HepG2 (cell line): ENCODE measurements at regions not wholly inside any gene's neighbourhood (a gene's known extent, or its start where the extent isn't known, plus 50 kb on each side); places are given as distances from the start of the nearest gene placed in this dataset.

Source experiments
- ATAC-seq: fragments of 200-7000 bp; cut with Tn5 transposase; 3 replicates; pipeline ENCODE4 v1.9.1; 2020; ENCODE audit warnings: mild to moderate bottlenecking, moderate library complexity
- BruUV-seq: library from RNA; stranded (reverse); fragments of 400-500 nt; replicated peaks from 2 replicates; lab custom pipeline; 2021; lab: Mats Ljungman, UMichigan
- CTCF ChIA-PET: fragments of 300-600 bp; formaldehyde crosslinking; extraction: SDS; loops from one replicate; lab custom pipeline; 2021; ENCODE audit warnings: low total read pairs, inconsistent platforms, low intra/inter-chr PET ratio; lab: Yijun Ruan, JAX
- POLR2A ChIA-PET: fragments of 350-600 bp; sonication (Branson Sonifier 250); formaldehyde crosslinking; loops from one replicate; lab custom pipeline; 2020; ENCODE audit warnings: antibody characterized with exemption, inconsistent platforms; lab: Yijun Ruan, JAX
- DNase-seq: peaks from one replicate; pipeline ENCODE4 v3.0.0-alpha.2; 2015; ENCODE audit warnings: low spot score
- FAIRE-seq: peaks from 3 replicates; lab custom pipeline; 2011; peaks lifted over from hg19 to GRCh38; lab: Jason Lieb, UNC
- H2AFZ ChIP-seq: one replicate; pipeline ENCODE4 v1.6.1; 2011; ENCODE audit warnings: low read length, inconsistent platforms
- H3K27ac ChIP-seq: fragments of 300-600 bp; 3 replicates; pipeline ENCODE4 v1.8.0; 2011; ENCODE audit warnings: mixed run types, mild to moderate bottlenecking, mixed read lengths, low read length, inconsistent platforms; ENCODE audit not compliant: insufficient read depth; ENCODE audit errors: extremely low read length
- H3K27me3 ChIP-seq, 2 experiments: fragments of 200-600 bp in 1 of 2; 2 replicates in 1 of 2; 3 replicates in 1 of 2; pipeline versions ENCODE4 v1.6.0 to v1.8.0; 2011; ENCODE audit warnings: low read length in 2 of 2, mild to moderate bottlenecking in 2 of 2, moderate library complexity in 2 of 2, inconsistent platforms in 1 of 2; ENCODE audit not compliant: insufficient read depth in 2 of 2, control insufficient read depth in 1 of 2
- H3K36me3 ChIP-seq, 2 experiments: fragments of 200-600 bp in 1 of 2; replicated peaks in 1 of 2; 2 replicates in 1 of 2; 3 replicates in 1 of 2; pipeline versions ENCODE4 v1.5.1 to v1.8.0; 2011; ENCODE audit warnings: low read length in 2 of 2, inconsistent platforms in 1 of 2; ENCODE audit not compliant: insufficient read depth in 2 of 2, control insufficient read depth in 1 of 2
- H3K4me1 ChIP-seq: 2 replicates; pipeline ENCODE4 v1.5.1; 2012; ENCODE audit warnings: low read length, inconsistent platforms; ENCODE audit not compliant: insufficient read depth
- H3K4me2 ChIP-seq: 2 replicates; pipeline ENCODE4 v1.6.0; 2011; ENCODE audit warnings: low read depth, low read length, inconsistent platforms
- H3K4me3 ChIP-seq, 3 experiments: fragments of 200-600 bp in 1 of 3; sonication (generic), shearing (Covaris generic) in 1 of 3; replicated peaks in 1 of 3; 2 replicates each; pipeline ENCODE4 v1.5.1; 2011 to 2016; ENCODE audit warnings: low read length in 3 of 3, inconsistent platforms in 2 of 3, low read depth in 2 of 3, mild to moderate bottlenecking in 2 of 3, control low read depth in 1 of 3, mixed read lengths in 1 of 3; ENCODE audit not compliant: insufficient read depth in 1 of 3
- H3K79me2 ChIP-seq: one replicate; pipeline ENCODE4 v1.6.1; 2011; ENCODE audit warnings: low read length, inconsistent platforms; ENCODE audit not compliant: insufficient read depth
- H3K9ac ChIP-seq: 2 replicates; pipeline ENCODE4 v1.6.0; 2011; ENCODE audit warnings: mild to moderate bottlenecking, low read depth, low read length, inconsistent platforms; ENCODE audit not compliant: insufficient read depth
- H3K9me3 ChIP-seq: 2 replicates; pipeline ENCODE4 v1.5.1; 2012; ENCODE audit warnings: mild to moderate bottlenecking, low read length
- H4K20me1 ChIP-seq: 2 replicates; pipeline ENCODE4 v1.6.0; 2011; ENCODE audit warnings: inconsistent platforms, mild to moderate bottlenecking, low read length, moderate library complexity; ENCODE audit not compliant: insufficient read depth
- CERS6 ChIP-seq: sonication (generic); formaldehyde crosslinking; IDR thresholded peaks from 2 replicates; pipeline ENCODE4 v1.5.0; 2020; ENCODE audit warnings: missing genetic modification reagents
- HNRNPL ChIP-seq: fragments of 200-400 bp; formaldehyde crosslinking; IDR thresholded peaks from 2 replicates; pipeline ENCODE4 v1.6.1; 2017; ENCODE audit warnings: mild to moderate bottlenecking, low read depth, low read length
- HOXA9 ChIP-seq: sonication (generic); formaldehyde crosslinking; IDR thresholded peaks from 2 replicates; pipeline ENCODE4 v1.8.1; 2022; ENCODE audit warnings: missing genetic modification reagents, mild to moderate bottlenecking, moderate library complexity, borderline replicate concordance
- MATR3 ChIP-seq: sonication (generic); formaldehyde crosslinking; IDR thresholded peaks from 2 replicates; pipeline ENCODE4 v1.4.0; 2020; ENCODE audit warnings: missing genetic modification reagents
- MYNN ChIP-seq: sonication (generic); formaldehyde crosslinking; IDR thresholded peaks from 2 replicates; pipeline ENCODE4 v1.4.0; 2020; ENCODE audit warnings: mild to moderate bottlenecking, low read depth, missing genetic modification reagents
- NR2F2 ChIP-seq: IDR thresholded peaks from 2 replicates; pipeline ENCODE4 v1.6.1; 2012; ENCODE audit warnings: low read depth, inconsistent platforms, borderline replicate concordance
- RORA ChIP-seq: sonication (generic); formaldehyde crosslinking; IDR thresholded peaks from 2 replicates; pipeline ENCODE4 v1.5.0; 2020; ENCODE audit warnings: mild to moderate bottlenecking, missing genetic modification reagents, moderate library complexity
- ZEB1 ChIP-seq: IDR thresholded peaks from 2 replicates; pipeline ENCODE4 v1.6.1; 2012; ENCODE audit warnings: mild to moderate bottlenecking, low read depth, inconsistent platforms; ENCODE audit not compliant: insufficient replicate concordance
- ZFP90 ChIP-seq: sonication (generic); formaldehyde crosslinking; IDR thresholded peaks from 2 replicates; pipeline ENCODE4 v1.8.0; 2022; ENCODE audit warnings: missing genetic modification reagents, mild to moderate bottlenecking, inconsistent platforms, borderline replicate concordance
- ZFYVE20 ChIP-seq: sonication (generic); formaldehyde crosslinking; IDR thresholded peaks from 2 replicates; pipeline ENCODE4 v1.8.0; 2023; ENCODE audit warnings: low read depth, mild to moderate bottlenecking, moderate library complexity, missing genetic modification reagents, borderline replicate concordance
- ZHX2 ChIP-seq, 2 experiments: sonication (generic) in 1 of 2; formaldehyde crosslinking in 1 of 2; IDR thresholded peaks; 2 replicates each; pipeline versions ENCODE4 v1.6.1 to v1.9.0; 2014 to 2022; ENCODE audit warnings: antibody characterized with exemption in 1 of 2, borderline replicate concordance in 1 of 2, inconsistent platforms in 1 of 2, low read depth in 1 of 2, missing genetic modification reagents in 1 of 2
- ZNF737 ChIP-seq: sonication (generic); formaldehyde crosslinking; IDR thresholded peaks from 2 replicates; pipeline ENCODE4 v1.5.0; 2020; ENCODE audit warnings: missing genetic modification reagents, mild to moderate bottlenecking, borderline replicate concordance
- ZNF780A ChIP-seq: sonication (generic); formaldehyde crosslinking; IDR thresholded peaks from 2 replicates; pipeline ENCODE4 v1.8.0; 2022; ENCODE audit warnings: mild to moderate bottlenecking, missing genetic modification reagents, moderate library complexity
- WGBS: methylation state at CpG from one replicate; pipeline ENCODE4 v1.1.6; 2017; ENCODE audit warnings: low lambda C conversion rate; 5-methylcytosine and 5-hydroxymethylcytosine counted together
- in situ Hi-C: cut with HindIII; loops from 2 replicates; pipeline ENCODE4 v1.10.0; 2017; ENCODE audit warnings: low pct_unique_long_range_greater_than_20kb; ENCODE audit not compliant: extremely low pct_ligation_motif_present
- intact Hi-C: fragments of 100-400 bp; cut with micrococcal nuclease; formaldehyde crosslinking; loops from one replicate; pipeline ENCODE4 v1.10.0; 2022; ENCODE audit not compliant: unreplicated experiment

GRCh38 chr12:127957001-127957660 lies 309.8 kb upstream of the TMEM132C start:
- 50% methylated on average over 5 of the region's 5 CpGs for WGBS
- Histone ChIP-seq H3K9ac (no peak overlapping the region), H3K36me3 (no peaks in the 10 kb centered on the region), H3K79me2 (no peaks in the 10 kb centered on the region), H3K4me3 (no peak overlapping the region), H3K4me2 (no peak overlapping the region), H2AFZ (no peak overlapping the region), H3K9me3 (peaks cover 10% of the 10 kb centered on the region), H4K20me1 (no peaks in the 10 kb centered on the region), H3K4me1 (no peaks in the 10 kb centered on the region), H3K27ac (no peak overlapping the region), H3K27me3 (no peaks in the 10 kb centered on the region)
- ATAC-seq (no peak), FAIRE-seq (no peak), DNase-seq (no peak)
- in situ Hi-C loops, result no loop called here
- ChIA-PET CTCF (no interaction called here), POLR2A (no interaction called here)
- no TSS peak for BruUV-seq
- intact Hi-C loops, result no loop called here
- no peak for TF ChIP-seq ZNF737
- no peak for TF ChIP-seq NR2F2
- no peak for TF ChIP-seq MYNN (CRISPR knock-in tag)
- no peak for TF ChIP-seq ZFP90 (CRISPR knock-in tag)
- no peak for TF ChIP-seq HOXA9
- no peak for TF ChIP-seq HNRNPL
- no peak for TF ChIP-seq MATR3 (CRISPR knock-in tag)
- TF ChIP-seq ZFYVE20 (CRISPR knock-in tag), result no peak
- TF ChIP-seq RORA (CRISPR knock-in tag), result no peak
- TF ChIP-seq CERS6 (CRISPR knock-in tag), result no peak
- TF ChIP-seq ZNF780A (CRISPR knock-in tag), result no peak
- no peak for TF ChIP-seq ZHX2 (IDR thresholded peaks at IDR 0.05; ENCODE audit: low read depth)
- TF ChIP-seq ZHX2 (CRISPR knock-in tag; IDR thresholded peaks at IDR 0.05; ENCODE audit: borderline replicate concordance), result no peak
- no peak for TF ChIP-seq ZEB1
